ENCODE measurements at regions not wholly inside any gene's neighbourhood (a gene's known extent, or its start where the extent isn't known, plus 50 kb on each side); places are given as distances from the start of the nearest gene placed in this dataset.
"Not testable (repeated sequence)": the region's sequence is repeated elsewhere in the genome, so short reads cannot be mapped to it uniquely, and the experiment has no call there.

DNA sequence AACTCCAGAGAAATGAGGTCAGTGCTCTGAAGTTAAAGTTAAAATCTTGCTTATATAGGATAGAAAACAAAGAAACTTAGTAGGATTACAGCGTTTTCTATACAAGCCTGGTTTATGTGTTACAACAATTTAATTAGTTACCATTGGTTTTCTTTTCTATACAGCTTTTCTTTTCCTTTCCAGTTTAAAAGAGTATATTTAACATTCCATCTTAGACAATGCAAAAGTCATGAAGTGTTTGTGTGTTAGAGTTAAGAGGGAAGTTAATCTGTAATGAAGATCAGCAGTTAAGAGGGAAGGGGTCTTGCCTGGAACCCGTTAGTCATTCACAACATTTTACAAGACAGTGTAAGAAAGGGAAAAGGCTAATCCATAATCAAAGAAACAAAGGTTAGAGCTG lies 338.3 kb downstream of the OTUD1 start:
- DNase-seq: no peak

DNA sequence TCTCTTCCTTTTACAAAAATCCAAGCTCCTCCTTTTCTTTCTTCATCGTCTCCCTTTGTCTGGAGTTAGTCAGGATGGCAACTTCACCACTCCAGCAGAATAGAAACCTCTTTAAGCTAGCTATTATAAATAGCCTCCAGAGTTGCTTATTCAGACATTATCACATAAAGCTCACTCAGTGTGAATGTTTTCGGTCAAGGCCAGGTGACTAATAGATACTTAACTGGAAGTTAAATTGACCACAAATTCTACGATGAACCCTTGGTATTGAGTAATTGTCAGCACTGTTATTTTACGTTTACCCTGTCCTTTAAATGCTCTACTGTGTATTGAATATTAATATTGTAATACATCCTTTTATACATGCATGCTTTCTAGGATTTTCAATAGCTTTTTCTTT lies 340.4 kb downstream of the OTUD1 start:
- DNase-seq: no peak

- no peak for DNase-seq
These were observed 341.5 kb downstream of the OTUD1 start for GRCh38 chr10:23780331-23780730.

DNA sequence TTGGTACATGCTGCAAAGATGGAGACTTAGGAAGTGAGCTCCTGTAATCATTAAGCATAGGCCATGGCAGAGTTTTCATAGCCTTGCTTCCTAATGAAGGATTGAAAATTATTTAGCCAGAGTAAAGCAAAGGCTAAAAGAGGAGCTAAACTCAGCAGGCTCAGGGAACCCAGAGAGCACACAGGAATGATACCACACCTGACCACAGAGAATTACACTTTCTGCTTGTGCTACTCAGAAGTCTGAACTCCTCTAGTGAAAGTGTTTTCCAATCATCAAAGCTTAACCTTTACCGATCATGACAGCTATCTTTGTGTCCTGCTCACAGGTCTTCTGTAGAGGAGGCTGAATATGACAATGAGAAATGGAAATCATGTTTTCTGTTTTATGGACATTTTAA lies 347.7 kb downstream of the OTUD1 start:
- DNase-seq: no peak

DNA sequence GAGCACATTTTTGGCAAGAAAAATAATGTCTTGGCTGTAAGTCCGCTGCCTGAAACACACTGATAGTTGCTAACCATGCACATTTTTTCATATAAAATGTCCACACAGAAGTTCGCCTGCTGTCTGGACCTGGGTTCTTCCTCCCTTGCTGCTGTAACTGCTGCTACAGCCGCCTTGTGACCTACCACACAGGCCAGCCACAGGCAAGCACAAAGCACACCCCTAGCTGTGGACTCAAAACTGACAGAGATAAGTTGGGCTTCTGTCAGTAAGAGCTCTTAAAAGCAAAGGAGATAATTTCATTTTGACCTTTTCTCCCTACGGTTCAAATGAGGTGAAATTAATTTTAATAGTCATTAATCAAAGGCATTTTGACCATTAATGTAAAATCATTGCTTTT lies 354.7 kb downstream of the OTUD1 start:
- no peak for DNase-seq

GRCh38 chr10:23797452-23797851 lies 358.6 kb downstream of the OTUD1 start:
- DNase-seq: not testable (repeated sequence)

DNA sequence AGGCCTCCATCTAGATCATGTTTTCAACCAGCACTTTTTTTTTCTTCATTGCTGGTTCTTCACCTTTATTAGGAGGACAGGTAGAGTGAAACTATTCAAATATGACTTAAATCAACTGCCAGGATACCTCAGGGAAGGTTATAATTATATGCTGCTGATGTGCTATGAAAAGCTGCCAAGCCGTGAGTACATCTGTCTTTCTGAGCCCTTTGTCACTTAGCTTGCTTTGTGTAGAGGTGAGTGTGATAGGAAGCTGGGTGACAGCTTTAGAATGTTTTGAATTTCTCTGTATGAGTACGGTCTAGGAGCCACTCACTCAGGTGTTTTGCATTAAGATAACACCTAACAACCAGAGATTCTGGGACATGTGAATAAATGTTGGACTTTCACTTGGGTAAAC lies 365.2 kb downstream of the OTUD1 start:
- DNase-seq: no peak

- DNase-seq: no peak
These were observed 374.8 kb downstream of the OTUD1 start for GRCh38 chr10:23813687-23814086.

GRCh38 chr10:23818484-23818883 lies 379.6 kb downstream of the OTUD1 start:
- no peak for DNase-seq

GRCh38 chr10:23820792-23821191 lies 381.9 kb downstream of the OTUD1 start:
- no peak for DNase-seq

GRCh38 chr10:23824822-23825221 lies 384.1 kb upstream of the KIAA1217 start:
- no peak for DNase-seq

DNA sequence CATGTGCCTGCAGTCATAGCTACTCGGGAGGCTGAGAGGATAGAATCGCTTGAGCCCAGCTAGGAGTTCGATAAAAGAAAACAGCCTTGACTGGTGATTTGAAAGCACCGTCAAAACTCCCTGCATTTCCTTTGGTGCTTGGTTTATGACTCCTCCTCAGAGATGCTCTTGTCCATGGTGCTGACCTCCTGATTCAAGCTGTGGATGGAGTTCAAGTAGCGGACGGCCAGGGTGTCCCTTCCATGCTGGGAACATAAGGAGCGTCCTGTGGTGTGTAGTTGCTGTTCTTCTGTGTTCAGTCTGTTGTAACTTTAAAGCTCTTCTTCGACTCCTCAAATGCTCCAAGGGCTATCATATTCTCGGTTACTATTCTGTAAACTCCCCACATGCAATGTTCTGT lies 382.5 kb upstream of the KIAA1217 start:
- DNase-seq: no peak

DNA sequence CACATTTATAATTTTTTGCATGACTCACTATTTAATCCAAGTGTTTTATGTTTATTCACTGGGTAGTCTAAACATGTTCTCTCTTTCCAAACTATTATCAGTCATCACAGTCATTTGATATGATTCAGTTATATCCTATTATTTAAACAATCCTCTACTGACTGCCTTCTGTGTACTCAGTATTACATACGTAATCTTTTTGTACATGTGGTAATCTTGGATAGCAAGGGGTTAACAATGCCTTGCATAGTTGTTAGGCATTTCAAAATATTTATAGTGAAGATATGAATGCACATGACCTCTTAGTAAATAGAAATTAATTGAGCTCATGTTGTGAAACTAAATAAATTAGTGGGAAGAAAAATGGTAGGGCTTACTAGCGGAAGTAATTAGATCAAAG lies 379.4 kb upstream of the KIAA1217 start:
- no peak for DNase-seq

DNA sequence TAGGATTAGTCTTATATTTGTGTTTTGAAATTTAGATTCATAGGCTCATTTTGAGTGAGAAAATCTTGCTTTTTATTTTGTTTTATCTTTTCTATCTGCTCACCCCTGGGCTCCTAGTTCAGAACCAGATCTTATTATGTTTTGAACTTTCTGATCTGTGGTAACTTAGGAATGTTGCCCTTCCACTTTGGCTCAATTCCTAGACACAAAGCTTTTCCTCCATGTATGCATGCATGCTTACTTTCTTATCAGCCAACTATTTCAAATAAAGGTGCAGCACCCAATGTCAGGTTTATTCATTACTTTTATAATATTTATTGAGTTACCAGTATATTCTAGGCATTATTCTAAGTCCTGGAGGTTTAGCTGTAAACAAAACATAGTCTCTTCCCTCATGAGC lies 374.8 kb upstream of the KIAA1217 start:
- no peak for DNase-seq

DNA sequence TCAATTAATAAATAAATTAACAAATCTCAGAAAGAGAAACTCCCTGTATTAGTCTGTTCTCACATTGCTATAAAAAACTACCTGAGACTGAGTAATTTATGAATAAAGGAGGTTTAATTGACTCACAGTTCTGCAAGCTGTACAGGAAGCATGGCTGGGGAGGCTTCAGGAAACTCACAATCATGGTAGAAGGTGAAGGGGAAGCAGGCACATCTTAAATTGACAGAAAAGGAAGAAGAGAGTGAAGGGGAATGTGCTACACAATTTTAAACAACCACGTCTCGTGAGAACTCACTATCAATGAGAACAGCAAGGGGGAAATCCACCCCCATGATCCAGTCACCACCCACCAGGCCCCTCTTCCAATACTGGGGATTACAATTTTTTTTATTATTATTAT lies 358.3 kb upstream of the KIAA1217 start:
- DNase-seq: no peak

GRCh38 chr10:23859598-23859997 lies 349.3 kb upstream of the KIAA1217 start:
- DNase-seq: no peak

DNA sequence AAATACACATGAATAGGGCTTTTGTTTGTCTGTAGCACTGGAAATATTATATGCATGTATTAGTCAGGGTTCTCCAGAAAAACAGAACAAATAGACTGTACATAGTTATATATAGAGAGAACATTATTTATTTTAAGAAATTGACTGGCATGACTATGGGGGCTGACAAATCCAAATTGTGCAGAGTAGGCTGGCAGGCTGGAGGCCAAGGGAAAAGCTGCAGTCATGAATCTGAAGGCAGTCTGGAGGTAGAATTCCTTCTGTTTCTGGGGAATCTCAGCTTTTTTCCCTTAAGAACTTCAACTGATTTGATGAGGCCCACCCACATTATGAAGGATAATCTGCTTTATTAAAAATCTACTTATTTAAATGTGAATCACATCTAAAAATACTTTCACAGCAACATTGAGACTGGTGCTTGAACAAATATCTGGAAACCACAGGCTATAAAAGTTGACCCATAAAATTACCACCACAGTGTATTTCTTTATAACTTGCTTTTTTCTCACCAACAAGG lies 344.2 kb upstream of the KIAA1217 start:
- DNase-seq: no peak

DNA sequence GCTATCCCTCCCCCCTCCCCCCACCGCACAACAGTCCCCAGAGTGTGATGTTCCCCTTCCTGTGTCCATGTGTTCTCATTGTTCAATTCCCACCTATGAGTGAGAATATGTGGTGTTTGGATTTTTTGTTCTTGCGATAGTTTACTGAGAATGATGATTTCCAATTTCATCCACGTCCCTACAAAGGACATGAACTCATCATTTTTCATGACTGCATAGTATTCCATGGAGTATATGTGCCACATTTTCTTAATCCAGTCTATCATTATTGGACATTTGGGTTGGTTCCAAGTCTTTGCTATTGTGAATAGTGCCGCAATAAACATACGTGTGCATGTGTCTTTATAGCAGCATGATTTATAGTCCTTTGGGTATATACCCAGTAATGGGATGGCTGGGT lies 342.0 kb upstream of the KIAA1217 start:
- DNase-seq: not testable (repeated sequence)

- DNase-seq: no peak
These were observed 340.8 kb upstream of the KIAA1217 start for GRCh38 chr10:23868121-23868520.

DNA sequence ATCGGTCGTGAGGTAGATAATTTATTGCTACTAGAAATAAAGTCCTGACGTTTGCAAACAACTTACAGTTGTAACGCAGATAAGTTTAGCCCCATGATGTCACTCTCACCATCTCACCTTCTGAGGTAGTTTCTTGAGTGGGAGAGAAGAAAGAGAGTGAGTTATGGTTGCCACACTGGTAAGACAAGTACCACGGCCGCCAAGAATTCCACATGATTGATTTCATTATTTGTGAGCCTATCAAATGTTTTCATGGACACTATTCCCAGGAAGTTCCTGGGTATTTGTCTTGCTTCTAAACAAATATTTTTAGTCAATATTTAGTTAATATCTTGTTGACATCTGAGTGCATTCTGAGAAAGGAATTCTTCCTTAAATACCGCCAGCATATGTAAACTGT lies 339.4 kb upstream of the KIAA1217 start:
- no peak for DNase-seq

DNA sequence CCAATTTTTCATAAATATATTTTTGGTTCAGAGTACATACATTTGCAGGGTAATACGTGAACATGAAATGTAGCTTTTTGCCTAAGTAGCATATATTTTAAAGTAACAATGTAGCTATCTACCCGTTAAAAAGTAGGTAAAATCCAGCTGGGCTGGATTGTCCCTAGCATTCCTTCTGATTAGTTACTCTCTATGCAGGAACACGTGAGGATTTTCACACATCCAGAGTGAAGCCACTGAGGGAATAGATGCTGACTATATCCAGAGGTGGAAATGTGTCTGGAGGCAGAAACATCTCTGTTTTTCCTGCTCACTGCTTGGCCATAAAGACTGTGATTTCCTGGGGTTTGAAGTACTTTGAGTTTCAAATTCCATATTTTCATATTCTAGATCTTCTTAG lies 338.9 kb upstream of the KIAA1217 start:
- no peak for DNase-seq

- no peak for DNase-seq
These were observed 338.0 kb upstream of the KIAA1217 start for GRCh38 chr10:23870651-23871610.

GRCh38 chr10:23872290-23872689 lies 336.6 kb upstream of the KIAA1217 start:
- no peak for DNase-seq

- DNase-seq: no peak
These were observed 331.1 kb upstream of the KIAA1217 start for GRCh38 chr10:23877791-23878320.
